Osteocyte (in vitro differentiated cells): ENCODE measurements at regions not wholly inside any gene's neighbourhood (a gene's known extent, or its start where the extent isn't known, plus 50 kb on each side); places are given as distances from the start of the nearest gene placed in this dataset.

ENCODE experiments used
- DNase-seq: peaks from one replicate; pipeline ENCODE4 v3.0.0; 2021; ENCODE audit warnings: mixed read lengths; ENCODE audit not compliant: unreplicated experiment; ENCODE audit errors: extremely low spot score
- H3K27ac Mint-ChIP-seq: one replicate; pipeline ENCODE4 v1.8.0; 2021; ENCODE audit warnings: mild to moderate bottlenecking, mixed read lengths; ENCODE audit not compliant: unreplicated experiment
- H3K27me3 Mint-ChIP-seq: one replicate; pipeline ENCODE4 v1.8.0; 2021; ENCODE audit warnings: mixed read lengths; ENCODE audit not compliant: unreplicated experiment
- H3K36me3 Mint-ChIP-seq: one replicate; pipeline ENCODE4 v1.8.0; 2021; ENCODE audit warnings: mixed read lengths; ENCODE audit not compliant: unreplicated experiment
- H3K4me1 Mint-ChIP-seq: one replicate; pipeline ENCODE4 v1.8.0; 2021; ENCODE audit warnings: mixed read lengths; ENCODE audit not compliant: unreplicated experiment
- H3K4me3 Mint-ChIP-seq: one replicate; pipeline ENCODE4 v1.8.0; 2021; ENCODE audit warnings: mild to moderate bottlenecking, moderate library complexity, mixed read lengths; ENCODE audit not compliant: unreplicated experiment
- H3K9me3 Mint-ChIP-seq: one replicate; pipeline ENCODE4 v1.8.0; 2021; ENCODE audit warnings: mixed read lengths; ENCODE audit not compliant: unreplicated experiment
- CTCF ChIP-seq: fragments of 200-600 bp; sonication (generic); IDR thresholded peaks from 2 replicates; pipeline ENCODE4 v1.5.0; 2021; ENCODE audit warnings: antibody characterized with exemption, mild to moderate bottlenecking, moderate library complexity

- TF ChIP-seq CTCF: no peak
- Mint-ChIP-seq H3K27me3 (peaks cover 36% of the 10 kb centered on the region), H3K4me1 (peaks cover 18% of the 10 kb centered on the region), H3K4me3 (no peak overlapping the region), H3K36me3 (no peaks in the 10 kb centered on the region), H3K9me3 (no peaks in the 10 kb centered on the region), H3K27ac (no peak overlapping the region)
- no peak for DNase-seq
These were observed 76.6 kb upstream of the SHB start for GRCh38 chr9:38145526-38146053.

GRCh38 chr9:38144421-38144820 lies 75.4 kb upstream of the SHB start:
- Mint-ChIP-seq H3K9me3 (no peaks in the 10 kb centered on the region), H3K4me3 (no peak overlapping the region), H3K36me3 (no peaks in the 10 kb centered on the region), H3K27ac (no peak overlapping the region), H3K4me1 (peaks cover 18% of the 10 kb centered on the region), H3K27me3 (peaks cover 26% of the 10 kb centered on the region)
- TF ChIP-seq CTCF: no peak
- DNase-seq: no peak

GRCh38 chr9:38141746-38142591 lies 72.9 kb upstream of the SHB start:
- H3K27ac Mint-ChIP-seq: peak overlapping the region; percentile 20
- peaks cover 21% of the 10 kb centered on the region for H3K27me3 Mint-ChIP-seq
- no peaks in the 10 kb centered on the region for H3K36me3 Mint-ChIP-seq
- no peak overlapping the region for H3K4me3 Mint-ChIP-seq
- TF ChIP-seq CTCF: no peak
- no peak for DNase-seq
- H3K4me1 Mint-ChIP-seq: peaks cover 18% of the 10 kb centered on the region
- no peaks in the 10 kb centered on the region for H3K9me3 Mint-ChIP-seq

GRCh38 chr9:38138276-38138675 lies 69.2 kb upstream of the SHB start:
- no peak for DNase-seq
- H3K4me1 Mint-ChIP-seq: peaks cover 18% of the 10 kb centered on the region
- no peaks in the 10 kb centered on the region for H3K9me3 Mint-ChIP-seq
- no peaks in the 10 kb centered on the region for H3K36me3 Mint-ChIP-seq
- peaks cover 31% of the 10 kb centered on the region for H3K27me3 Mint-ChIP-seq
- no peak for TF ChIP-seq CTCF
- H3K4me3 Mint-ChIP-seq: no peak overlapping the region
- no peak overlapping the region for H3K27ac Mint-ChIP-seq

- no peak for DNase-seq
- no peak overlapping the region for H3K4me3 Mint-ChIP-seq
These were observed 68.3 kb upstream of the SHB start for GRCh38 chr9:38137342-38137741.

More at GRCh38 chr9:38137342-38137741, 68.3 kb upstream of the SHB start:
- Mint-ChIP-seq H3K27me3 (peaks cover 38% of the 10 kb centered on the region), H3K9me3 (no peaks in the 10 kb centered on the region), H3K4me1 (peaks cover 14% of the 10 kb centered on the region), H3K27ac (no peak overlapping the region), H3K36me3 (no peaks in the 10 kb centered on the region)
- TF ChIP-seq CTCF: no peak
